Coronary artery (tissue), 2 donors: ENCODE measurements at regions not wholly inside any gene's neighbourhood (a gene's known extent, or its start where the extent isn't known, plus 50 kb on each side); places are given as distances from the start of the nearest gene placed in this dataset.
"Not testable (repeated sequence)": the region's sequence is repeated elsewhere in the genome, so short reads cannot be mapped to it uniquely, and the experiment has no call there.

Source experiments
- DNase-seq: peaks from one replicate; pipeline ENCODE4 v3.0.0-alpha.2; 2017; ENCODE audit warnings: low spot score
- H3K27ac ChIP-seq, 2 donors: fragments of 200-600 bp; sonication (generic); one replicate each; pipeline ENCODE4 v1.5.1; 2016 to 2019
- H3K4me3 ChIP-seq: fragments of 200-600 bp; sonication (generic); 2 replicates; pipeline ENCODE4 v1.5.1; 2016; ENCODE audit warnings: mild to moderate bottlenecking, moderate library complexity
- TF ChIP-seq, protein P1 (sequence below): fragments of 200-600 bp; sonication (generic); IDR thresholded peaks from one replicate; pipeline ENCODE4 v1.5.1; 2019; ENCODE audit warnings: antibody characterized with exemption

GRCh38 chr4:28267166-28267565, 1406.5 kb downstream of the STIM2 start:
- no peak for DNase-seq
- TF ChIP-seq, protein P1, sequence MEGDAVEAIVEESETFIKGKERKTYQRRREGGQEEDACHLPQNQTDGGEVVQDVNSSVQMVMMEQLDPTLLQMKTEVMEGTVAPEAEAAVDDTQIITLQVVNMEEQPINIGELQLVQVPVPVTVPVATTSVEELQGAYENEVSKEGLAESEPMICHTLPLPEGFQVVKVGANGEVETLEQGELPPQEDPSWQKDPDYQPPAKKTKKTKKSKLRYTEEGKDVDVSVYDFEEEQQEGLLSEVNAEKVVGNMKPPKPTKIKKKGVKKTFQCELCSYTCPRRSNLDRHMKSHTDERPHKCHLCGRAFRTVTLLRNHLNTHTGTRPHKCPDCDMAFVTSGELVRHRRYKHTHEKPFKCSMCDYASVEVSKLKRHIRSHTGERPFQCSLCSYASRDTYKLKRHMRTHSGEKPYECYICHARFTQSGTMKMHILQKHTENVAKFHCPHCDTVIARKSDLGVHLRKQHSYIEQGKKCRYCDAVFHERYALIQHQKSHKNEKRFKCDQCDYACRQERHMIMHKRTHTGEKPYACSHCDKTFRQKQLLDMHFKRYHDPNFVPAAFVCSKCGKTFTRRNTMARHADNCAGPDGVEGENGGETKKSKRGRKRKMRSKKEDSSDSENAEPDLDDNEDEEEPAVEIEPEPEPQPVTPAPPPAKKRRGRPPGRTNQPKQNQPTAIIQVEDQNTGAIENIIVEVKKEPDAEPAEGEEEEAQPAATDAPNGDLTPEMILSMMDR, result no peak

DNA sequence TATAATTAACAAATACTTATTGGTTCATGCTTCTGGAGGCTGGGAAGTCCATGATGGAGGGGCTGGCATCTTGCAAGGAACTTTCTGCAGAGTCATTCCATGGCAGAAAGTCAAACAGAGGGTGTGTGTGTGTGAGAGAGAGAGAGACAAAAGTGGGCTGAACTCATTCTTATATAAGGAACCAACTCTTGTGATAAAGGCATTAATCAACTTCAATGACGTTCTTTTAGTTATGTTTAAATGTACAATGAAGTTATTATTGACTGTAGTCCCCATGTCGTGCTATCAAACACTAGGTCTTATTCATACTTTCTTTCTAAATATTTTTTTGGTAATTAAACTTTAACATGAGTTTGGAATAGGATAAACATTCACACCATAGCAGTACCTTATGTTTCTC, 1408.8 kb downstream of the STIM2 start:
- no peak overlapping the region for H3K4me3 ChIP-seq
- TF ChIP-seq, protein P1, result no peak
- no peak for DNase-seq
- H3K27ac ChIP-seq, result no peak overlapping the region

More at GRCh38 chr4:28267166-28267565, 1406.5 kb downstream of the STIM2 start:
- Histone ChIP-seq H3K4me3 (no peak overlapping the region), H3K27ac (no peak overlapping the region)

GRCh38 chr4:28277931-28278330, 1417.3 kb downstream of the STIM2 start:
- no peak for DNase-seq
- no peak overlapping the region for H3K4me3 ChIP-seq
- H3K27ac ChIP-seq, result no peak overlapping the region
- TF ChIP-seq, protein P1, result no peak

- no peak for DNase-seq
- TF ChIP-seq, protein P1, result no peak
- Histone ChIP-seq H3K4me3 (no peak overlapping the region), H3K27ac (no peak overlapping the region)
These were observed 1418.0 kb downstream of the STIM2 start for GRCh38 chr4:28278676-28279075.

DNA sequence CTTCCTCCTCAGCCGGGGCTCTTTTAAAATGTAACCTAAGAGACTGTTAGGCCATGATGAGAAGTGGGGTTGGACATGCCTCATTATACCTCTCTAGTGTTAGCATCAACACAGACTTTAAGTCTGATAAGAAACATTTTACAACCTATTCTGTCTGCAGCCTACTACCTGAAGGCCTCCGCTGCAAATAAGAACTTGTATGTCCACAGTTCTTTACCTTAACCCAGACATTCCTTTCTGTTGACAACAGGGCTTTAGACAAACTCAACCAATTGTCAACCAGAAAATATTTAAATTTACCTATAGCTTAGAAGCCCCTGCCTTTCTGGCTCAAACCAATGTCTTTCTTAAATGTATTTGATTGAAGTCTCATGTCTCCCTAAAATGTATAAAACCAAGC, 1418.6 kb downstream of the STIM2 start:
- no peak overlapping the region for H3K27ac ChIP-seq
- TF ChIP-seq, protein P1, result no peak
- H3K4me3 ChIP-seq, result no peak overlapping the region
- no peak for DNase-seq

DNA sequence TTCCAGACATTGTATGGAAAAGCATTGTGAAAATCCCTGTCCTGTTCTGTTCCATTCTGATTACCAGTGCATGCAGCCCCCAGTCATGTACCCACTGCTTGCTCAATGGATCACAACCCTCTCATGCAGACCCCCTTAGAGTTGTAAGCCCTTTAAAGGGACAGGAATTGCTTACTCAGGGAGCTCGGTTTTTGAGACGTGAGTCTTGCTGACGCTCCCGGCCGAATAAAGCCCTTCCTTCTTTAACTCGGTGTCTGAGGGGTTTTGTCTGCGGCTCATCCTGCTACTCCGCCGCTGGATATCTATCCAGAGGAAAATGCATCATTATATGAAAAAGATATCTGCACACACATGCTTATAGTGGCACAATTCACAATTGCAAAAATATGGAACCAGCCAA, 1425.6 kb downstream of the STIM2 start:
- H3K4me3 ChIP-seq, DNase-seq, H3K27ac ChIP-seq: not testable (repeated sequence)

GRCh38 chr4:28287831-28288233, 1427.2 kb downstream of the STIM2 start:
- Histone ChIP-seq H3K27ac (no peak overlapping the region), H3K4me3 (no peak overlapping the region)
- DNase-seq, result no peak
- TF ChIP-seq, protein P1, result no peak

DNA sequence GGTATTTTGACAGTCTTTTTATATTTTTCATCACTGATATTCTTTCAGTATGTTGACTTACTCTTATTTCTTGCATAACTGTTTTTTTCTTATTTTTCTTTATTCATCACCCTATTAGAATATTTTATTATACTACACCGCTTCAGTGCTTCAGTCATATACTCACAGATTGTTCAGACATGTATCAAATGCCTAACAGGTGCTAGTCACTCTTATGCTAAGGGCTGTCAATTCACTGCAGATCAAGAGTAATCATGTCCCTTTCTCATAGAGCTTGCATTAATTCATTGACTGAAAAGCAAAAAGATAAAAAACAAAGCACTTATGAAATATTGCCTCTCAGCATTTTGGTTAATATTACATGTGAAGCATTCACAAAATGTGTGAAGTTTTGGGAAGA, 1435.6 kb downstream of the STIM2 start:
- no peak overlapping the region for H3K27ac ChIP-seq
- H3K4me3 ChIP-seq, result no peak overlapping the region
- DNase-seq, result no peak
- TF ChIP-seq, protein P1, result no peak
